Tibial artery (tissue), 4 donors: ENCODE measurements at regions not wholly inside any gene's neighbourhood (a gene's known extent, or its start where the extent isn't known, plus 50 kb on each side); places are given as distances from the start of the nearest gene placed in this dataset.
"Not testable (repeated sequence)": the region's sequence is repeated elsewhere in the genome, so short reads cannot be mapped to it uniquely, and the experiment has no call there.

Experiments used
- DNase-seq, 2 donors: peaks; one replicate each; pipeline ENCODE4 v3.0.0-alpha.2; 2019
- H3K27ac ChIP-seq, 2 donors: fragments of 200-600 bp; sonication (generic) in 1 of 2; 1 replicate in 1 of 2; 2 replicates in 1 of 2; pipeline ENCODE4 v1.5.1; 2018 to 2019; ENCODE audit warnings: mild to moderate bottlenecking in 1 of 2
- H3K27me3 ChIP-seq, 2 donors: fragments of 200-600 bp; sonication (generic) in 1 of 2; one replicate each; pipeline versions ENCODE4 v1.5.1 to v1.6.0; 2016 to 2019
- H3K36me3 ChIP-seq, 3 donors: fragments of 200-600 bp; sonication (generic) in 2 of 3; one replicate each; pipeline ENCODE4 v1.5.1; 2016 to 2019; ENCODE audit warnings: mild to moderate bottlenecking in 2 of 3
- H3K4me1 ChIP-seq, 4 donors: fragments of 200-600 bp; sonication (generic) in 2 of 4; 1 replicate in 3 of 4; 2 replicates in 1 of 4; pipeline ENCODE4 v1.5.1; 2016 to 2019
- H3K4me3 ChIP-seq, 2 donors: fragments of 200-600 bp; sonication (generic) in 1 of 2; 1 replicate in 1 of 2; 2 replicates in 1 of 2; pipeline ENCODE4 v1.5.1; 2018 to 2019; ENCODE audit warnings: mild to moderate bottlenecking in 2 of 2
- H3K9me3 ChIP-seq, 3 donors: fragments of 200-600 bp; sonication (generic) in 1 of 3; one replicate each; pipeline ENCODE4 v1.5.1; 2016 to 2019
- intact Hi-C: fragments of 100-400 bp; cut with DNase I; formaldehyde crosslinking; loops from one replicate; pipeline ENCODE4 v1.15.0; 2023; ENCODE audit warnings: low total_unique reads

DNA sequence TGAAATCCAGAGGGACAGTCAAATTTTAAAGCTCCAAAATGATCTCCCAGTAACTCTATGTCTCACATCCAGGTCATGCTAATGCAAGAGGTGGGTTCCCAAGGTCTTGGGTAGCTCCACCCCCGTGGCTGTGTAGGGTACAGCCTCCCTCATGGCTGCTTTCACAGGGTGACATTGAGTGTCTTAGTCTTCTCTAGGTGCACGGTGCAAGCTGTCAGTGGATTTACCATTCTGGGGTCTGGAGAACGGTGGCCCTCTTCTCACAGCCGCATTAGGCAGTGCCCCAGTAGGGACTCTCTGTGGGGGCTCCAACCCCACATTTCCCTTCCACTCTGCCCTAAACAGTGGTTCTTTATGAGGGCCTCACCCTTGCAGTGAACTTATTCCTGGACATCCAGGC lies 640.0 kb upstream of the TPTE start:
- H3K4me1 ChIP-seq, intact Hi-C loops, H3K36me3 ChIP-seq, H3K27me3 ChIP-seq, H3K27ac ChIP-seq, H3K4me3 ChIP-seq: not testable (repeated sequence)
- H3K9me3 ChIP-seq, result peaks cover 0 to 10% (median 0%) of the 10 kb centered on the region in 3 donors
- peak in 1 of 2 donors; percentile 60 for DNase-seq

- H3K36me3 ChIP-seq, H3K4me3 ChIP-seq, H3K27me3 ChIP-seq, H3K27ac ChIP-seq, H3K4me1 ChIP-seq, intact Hi-C loops: not testable (repeated sequence)
- peak in 1 of 2 donors; percentile 61 for DNase-seq
- H3K9me3 ChIP-seq, result peaks cover 0 to 10% (median 0%) of the 10 kb centered on the region in 3 donors
These were observed 638.3 kb upstream of the TPTE start for GRCh38 chr21:9883047-9883446.

- H3K9me3 ChIP-seq, H3K27me3 ChIP-seq, H3K36me3 ChIP-seq, H3K27ac ChIP-seq, H3K4me1 ChIP-seq, intact Hi-C loops, H3K4me3 ChIP-seq: not testable (repeated sequence)
- peak in 1 of 2 donors; percentile 60 for DNase-seq
These were observed 637.7 kb upstream of the TPTE start for GRCh38 chr21:9883571-9884282.

GRCh38 chr21:9888500-9888899 lies 632.9 kb upstream of the TPTE start:
- H3K27ac ChIP-seq, H3K9me3 ChIP-seq, H3K36me3 ChIP-seq, H3K4me3 ChIP-seq, DNase-seq, H3K4me1 ChIP-seq, H3K27me3 ChIP-seq, intact Hi-C loops: not testable (repeated sequence)

GRCh38 chr21:9903579-9903978 lies 617.8 kb upstream of the TPTE start:
- H3K4me3 ChIP-seq, intact Hi-C loops, H3K9me3 ChIP-seq, H3K4me1 ChIP-seq, H3K27me3 ChIP-seq, DNase-seq, H3K27ac ChIP-seq, H3K36me3 ChIP-seq: not testable (repeated sequence)

- H3K27me3 ChIP-seq, intact Hi-C loops, H3K9me3 ChIP-seq, H3K36me3 ChIP-seq, H3K4me1 ChIP-seq, H3K4me3 ChIP-seq, H3K27ac ChIP-seq, DNase-seq: not testable (repeated sequence)
These were observed 607.2 kb upstream of the TPTE start for GRCh38 chr21:9914135-9914534.

GRCh38 chr21:9919446-9919845 lies 601.9 kb upstream of the TPTE start:
- DNase-seq, H3K36me3 ChIP-seq, H3K9me3 ChIP-seq, H3K27me3 ChIP-seq, H3K4me1 ChIP-seq, H3K27ac ChIP-seq, H3K4me3 ChIP-seq, intact Hi-C loops: not testable (repeated sequence)

GRCh38 chr21:9943639-9944038 lies 577.7 kb upstream of the TPTE start:
- H3K27ac ChIP-seq, H3K4me1 ChIP-seq, H3K27me3 ChIP-seq, H3K36me3 ChIP-seq, intact Hi-C loops, DNase-seq, H3K9me3 ChIP-seq, H3K4me3 ChIP-seq: not testable (repeated sequence)

GRCh38 chr21:9946057-9946456 lies 575.3 kb upstream of the TPTE start:
- DNase-seq, H3K27ac ChIP-seq, H3K36me3 ChIP-seq, H3K9me3 ChIP-seq, H3K4me1 ChIP-seq, intact Hi-C loops, H3K4me3 ChIP-seq, H3K27me3 ChIP-seq: not testable (repeated sequence)

GRCh38 chr21:9949510-9950289 lies 571.7 kb upstream of the TPTE start:
- H3K4me3 ChIP-seq, H3K9me3 ChIP-seq, H3K36me3 ChIP-seq, H3K27me3 ChIP-seq, H3K27ac ChIP-seq, DNase-seq, intact Hi-C loops, H3K4me1 ChIP-seq: not testable (repeated sequence)

GRCh38 chr21:9950363-9950762 lies 571.0 kb upstream of the TPTE start:
- H3K27me3 ChIP-seq, H3K4me3 ChIP-seq, H3K27ac ChIP-seq, H3K9me3 ChIP-seq, H3K36me3 ChIP-seq, DNase-seq, intact Hi-C loops, H3K4me1 ChIP-seq: not testable (repeated sequence)

DNA sequence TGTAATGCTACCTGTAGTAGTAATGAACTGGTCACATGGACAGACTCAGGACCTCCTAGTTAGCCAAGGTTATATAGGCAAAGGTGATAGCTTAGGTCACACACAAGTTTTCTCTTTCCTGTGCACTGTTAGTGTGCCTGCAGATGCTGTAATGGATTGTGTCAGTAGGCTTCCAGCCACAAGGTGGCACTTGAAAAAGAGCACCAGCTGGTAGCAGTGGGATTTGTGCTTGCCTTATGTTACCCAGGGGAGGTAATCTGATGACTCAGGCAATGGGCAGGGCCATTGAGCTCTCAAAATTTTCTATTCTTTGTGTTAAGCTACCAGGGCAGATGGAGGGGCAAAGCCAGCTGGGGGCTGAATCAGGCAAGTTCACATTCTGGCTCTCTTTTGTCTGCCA lies 562.6 kb upstream of the TPTE start:
- H3K4me3 ChIP-seq, H3K9me3 ChIP-seq, H3K36me3 ChIP-seq, H3K27me3 ChIP-seq, H3K27ac ChIP-seq, DNase-seq, H3K4me1 ChIP-seq, intact Hi-C loops: not testable (repeated sequence)

DNA sequence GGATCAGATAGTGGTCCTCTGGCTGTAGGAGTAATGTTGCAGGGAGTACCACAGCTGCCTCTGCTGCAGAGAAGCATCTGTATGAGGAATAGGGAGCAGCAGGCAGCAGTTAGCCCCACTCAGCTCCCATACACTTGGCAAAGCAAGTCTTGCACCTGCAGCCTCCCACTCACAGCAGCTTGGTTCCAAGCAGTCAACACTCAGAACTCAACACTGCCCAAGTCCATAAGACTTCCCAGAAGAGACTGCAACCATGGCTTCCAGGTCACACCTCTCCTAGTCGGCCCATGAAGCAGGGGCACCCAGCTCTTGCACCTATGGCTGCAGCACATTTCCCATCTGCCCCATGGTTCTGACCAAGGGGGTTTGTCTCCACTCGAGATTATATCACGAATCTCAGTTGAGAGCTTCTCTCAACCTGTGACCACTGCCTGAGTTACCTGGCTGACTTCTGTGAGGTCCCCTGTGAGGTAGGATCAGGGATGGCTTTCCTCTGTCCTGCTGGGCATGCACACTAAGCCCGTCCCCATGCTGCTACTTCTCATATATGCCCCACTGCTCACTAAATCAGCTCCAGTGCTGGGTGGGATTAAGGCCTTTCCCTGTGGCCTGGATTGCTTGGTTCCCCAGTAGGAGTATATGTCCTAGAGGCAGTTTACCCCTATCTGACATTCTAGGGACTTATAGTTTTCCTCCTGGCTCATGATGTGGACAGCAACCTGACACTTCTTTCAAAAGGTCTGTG lies 562.0 kb upstream of the TPTE start:
- intact Hi-C loops, H3K36me3 ChIP-seq, H3K4me1 ChIP-seq, H3K27me3 ChIP-seq, DNase-seq, H3K4me3 ChIP-seq, H3K27ac ChIP-seq, H3K9me3 ChIP-seq: not testable (repeated sequence)

DNA sequence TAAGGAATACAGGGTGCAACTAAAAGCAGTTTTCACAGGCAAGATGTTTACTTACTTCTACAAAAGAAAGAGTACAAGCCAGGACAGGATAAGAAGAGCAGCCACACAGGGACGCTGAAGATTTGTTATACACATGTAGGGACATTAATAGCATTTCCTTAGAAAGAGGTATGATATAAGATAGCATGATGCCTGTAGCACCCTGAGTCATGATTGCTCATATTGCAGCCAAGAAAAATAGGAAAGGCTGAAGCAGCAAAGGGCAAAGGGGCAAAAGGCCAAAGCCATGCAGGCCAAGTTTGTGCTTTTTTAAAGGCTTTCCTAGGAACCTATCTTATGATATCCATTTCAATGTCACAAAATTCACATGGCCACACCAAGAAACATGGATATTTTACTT lies 552.0 kb upstream of the TPTE start:
- H3K4me1 ChIP-seq, intact Hi-C loops, DNase-seq, H3K4me3 ChIP-seq, H3K27me3 ChIP-seq, H3K27ac ChIP-seq, H3K36me3 ChIP-seq, H3K9me3 ChIP-seq: not testable (repeated sequence)
